ENCODE measurements at regions not wholly inside any gene's neighbourhood (a gene's known extent, or its start where the extent isn't known, plus 50 kb on each side); places are given as distances from the start of the nearest gene placed in this dataset.

DNA sequence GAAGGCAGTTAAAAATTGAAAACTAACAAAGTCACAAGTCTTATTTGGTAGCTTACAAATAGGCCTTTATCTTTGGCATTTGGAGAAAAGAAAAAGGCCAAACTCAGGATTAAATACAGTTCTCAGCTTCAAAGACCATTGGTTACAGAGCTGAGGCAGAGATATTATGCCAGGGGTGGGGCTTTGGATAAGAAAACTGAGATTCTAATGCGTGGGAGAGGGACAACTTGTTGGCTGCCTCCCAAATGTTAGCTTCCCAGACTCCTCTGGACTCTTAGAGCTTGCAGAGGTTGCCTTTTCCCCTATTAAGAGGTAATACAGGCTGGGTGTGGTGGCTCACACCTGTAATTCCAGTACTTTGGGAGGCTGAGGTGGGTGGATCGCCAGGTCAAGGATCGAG lies 231.8 kb downstream of the SQOR start:
- ATAC-seq = no peak
- in situ Hi-C loops (cut with HindIII; ENCODE audit: low pct_unique_long_range_greater_than_20kb, low sequenced_read_pairs) (no loop called here), intact Hi-C loops (cut with micrococcal nuclease; ENCODE audit: unreplicated experiment) (no loop called here)
- TF ChIP-seq TCF7L2 (IDR thresholded peaks at IDR 0.05; ENCODE audit: low read depth, low read length) (no peak), SIN3A (IDR thresholded peaks at IDR 0.05; ENCODE audit: borderline replicate concordance, insufficient read depth, low read depth, low read length) (no peak), POLR2AphosphoS5 (IDR thresholded peaks at IDR 0.05; ENCODE audit: low read depth, low read length) (no peak)
- TF ChIP-seq, protein P1, sequence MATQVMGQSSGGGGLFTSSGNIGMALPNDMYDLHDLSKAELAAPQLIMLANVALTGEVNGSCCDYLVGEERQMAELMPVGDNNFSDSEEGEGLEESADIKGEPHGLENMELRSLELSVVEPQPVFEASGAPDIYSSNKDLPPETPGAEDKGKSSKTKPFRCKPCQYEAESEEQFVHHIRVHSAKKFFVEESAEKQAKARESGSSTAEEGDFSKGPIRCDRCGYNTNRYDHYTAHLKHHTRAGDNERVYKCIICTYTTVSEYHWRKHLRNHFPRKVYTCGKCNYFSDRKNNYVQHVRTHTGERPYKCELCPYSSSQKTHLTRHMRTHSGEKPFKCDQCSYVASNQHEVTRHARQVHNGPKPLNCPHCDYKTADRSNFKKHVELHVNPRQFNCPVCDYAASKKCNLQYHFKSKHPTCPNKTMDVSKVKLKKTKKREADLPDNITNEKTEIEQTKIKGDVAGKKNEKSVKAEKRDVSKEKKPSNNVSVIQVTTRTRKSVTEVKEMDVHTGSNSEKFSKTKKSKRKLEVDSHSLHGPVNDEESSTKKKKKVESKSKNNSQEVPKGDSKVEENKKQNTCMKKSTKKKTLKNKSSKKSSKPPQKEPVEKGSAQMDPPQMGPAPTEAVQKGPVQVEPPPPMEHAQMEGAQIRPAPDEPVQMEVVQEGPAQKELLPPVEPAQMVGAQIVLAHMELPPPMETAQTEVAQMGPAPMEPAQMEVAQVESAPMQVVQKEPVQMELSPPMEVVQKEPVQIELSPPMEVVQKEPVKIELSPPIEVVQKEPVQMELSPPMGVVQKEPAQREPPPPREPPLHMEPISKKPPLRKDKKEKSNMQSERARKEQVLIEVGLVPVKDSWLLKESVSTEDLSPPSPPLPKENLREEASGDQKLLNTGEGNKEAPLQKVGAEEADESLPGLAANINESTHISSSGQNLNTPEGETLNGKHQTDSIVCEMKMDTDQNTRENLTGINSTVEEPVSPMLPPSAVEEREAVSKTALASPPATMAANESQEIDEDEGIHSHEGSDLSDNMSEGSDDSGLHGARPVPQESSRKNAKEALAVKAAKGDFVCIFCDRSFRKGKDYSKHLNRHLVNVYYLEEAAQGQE (IDR thresholded peaks at IDR 0.05; ENCODE audit: insufficient read depth in 1 of 2, low read depth in 2 of 2, low read length in 1 of 2) = no peak
- TF ChIP-seq, protein P2, sequence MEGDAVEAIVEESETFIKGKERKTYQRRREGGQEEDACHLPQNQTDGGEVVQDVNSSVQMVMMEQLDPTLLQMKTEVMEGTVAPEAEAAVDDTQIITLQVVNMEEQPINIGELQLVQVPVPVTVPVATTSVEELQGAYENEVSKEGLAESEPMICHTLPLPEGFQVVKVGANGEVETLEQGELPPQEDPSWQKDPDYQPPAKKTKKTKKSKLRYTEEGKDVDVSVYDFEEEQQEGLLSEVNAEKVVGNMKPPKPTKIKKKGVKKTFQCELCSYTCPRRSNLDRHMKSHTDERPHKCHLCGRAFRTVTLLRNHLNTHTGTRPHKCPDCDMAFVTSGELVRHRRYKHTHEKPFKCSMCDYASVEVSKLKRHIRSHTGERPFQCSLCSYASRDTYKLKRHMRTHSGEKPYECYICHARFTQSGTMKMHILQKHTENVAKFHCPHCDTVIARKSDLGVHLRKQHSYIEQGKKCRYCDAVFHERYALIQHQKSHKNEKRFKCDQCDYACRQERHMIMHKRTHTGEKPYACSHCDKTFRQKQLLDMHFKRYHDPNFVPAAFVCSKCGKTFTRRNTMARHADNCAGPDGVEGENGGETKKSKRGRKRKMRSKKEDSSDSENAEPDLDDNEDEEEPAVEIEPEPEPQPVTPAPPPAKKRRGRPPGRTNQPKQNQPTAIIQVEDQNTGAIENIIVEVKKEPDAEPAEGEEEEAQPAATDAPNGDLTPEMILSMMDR (IDR thresholded peaks at IDR 0.05) = no peak
- H3K9me3 ChIP-seq (ENCODE audit: control insufficient read depth, insufficient read depth, low read depth, low read length) = no peaks in the 10 kb centered on the region
- CTCF ChIA-PET = no interaction called here
- H3K27me3 ChIP-seq (ENCODE audit: control insufficient read depth, insufficient read depth, low read length) = no peaks in the 10 kb centered on the region
- BruUV-seq (replicated peaks) = no TSS peak
- no peaks in the 10 kb centered on the region for H3K4me1 ChIP-seq (ENCODE audit: control insufficient read depth, insufficient read depth, low read length)
- DNase-seq (ENCODE audit: low read depth, low spot score) = no peak
- no peaks in the 10 kb centered on the region for H3K36me3 ChIP-seq (ENCODE audit: control insufficient read depth, insufficient read depth, low read length)
- no peak overlapping the region for H3K27ac ChIP-seq (ENCODE audit: low read length)
- POLR2A ChIA-PET = no interaction called here
- H3K4me3 ChIP-seq (ENCODE audit: low read depth in 2 of 2, low read length in 2 of 2) = no peak overlapping the region

DNA sequence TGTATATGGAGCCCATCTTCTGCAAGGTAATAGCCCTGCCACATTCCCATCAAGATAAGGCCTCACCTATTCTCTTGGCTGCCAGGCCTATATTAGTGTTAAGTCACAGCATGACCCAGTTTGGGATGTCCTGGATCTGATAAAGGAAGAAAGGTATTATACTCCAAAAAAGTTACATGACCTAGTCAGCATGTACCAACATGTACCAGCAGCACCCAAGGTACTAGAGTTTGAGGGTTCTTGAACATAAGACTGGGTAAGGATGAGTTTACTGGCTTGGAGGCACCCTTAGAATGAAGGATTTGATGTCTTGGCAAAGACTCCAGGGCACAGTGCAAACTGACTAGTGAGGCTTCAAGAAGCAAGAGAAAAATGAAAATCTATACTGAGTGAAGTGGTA lies 232.5 kb downstream of the SQOR start:
- no peak overlapping the region for H3K4me3 ChIP-seq (ENCODE audit: low read depth in 2 of 2, low read length in 2 of 2)
- DNase-seq (ENCODE audit: low read depth, low spot score) (no peak), ATAC-seq (no peak)
- BruUV-seq (replicated peaks) = no TSS peak
- ChIA-PET POLR2A (no interaction called here), CTCF (no interaction called here)
- intact Hi-C loops (cut with micrococcal nuclease; ENCODE audit: unreplicated experiment) (no loop called here), in situ Hi-C loops (cut with HindIII; ENCODE audit: low pct_unique_long_range_greater_than_20kb, low sequenced_read_pairs) (no loop called here)
- H3K4me1 ChIP-seq (ENCODE audit: control insufficient read depth, insufficient read depth, low read length) = no peaks in the 10 kb centered on the region
- no peaks in the 10 kb centered on the region for H3K27me3 ChIP-seq (ENCODE audit: control insufficient read depth, insufficient read depth, low read length)
- TF ChIP-seq POLR2AphosphoS5 (IDR thresholded peaks at IDR 0.05; ENCODE audit: low read depth, low read length) (no peak), SIN3A (IDR thresholded peaks at IDR 0.05; ENCODE audit: borderline replicate concordance, insufficient read depth, low read depth, low read length) (no peak), TCF7L2 (IDR thresholded peaks at IDR 0.05; ENCODE audit: low read depth, low read length) (no peak)
- TF ChIP-seq, protein P2 (IDR thresholded peaks at IDR 0.05) = no peak
- TF ChIP-seq, protein P1 (IDR thresholded peaks at IDR 0.05; ENCODE audit: insufficient read depth in 1 of 2, low read depth in 2 of 2, low read length in 1 of 2) = no peak
- H3K9me3 ChIP-seq (ENCODE audit: control insufficient read depth, insufficient read depth, low read depth, low read length) = no peaks in the 10 kb centered on the region
- H3K27ac ChIP-seq (ENCODE audit: low read length) = no peak overlapping the region
- H3K36me3 ChIP-seq (ENCODE audit: control insufficient read depth, insufficient read depth, low read length) = no peaks in the 10 kb centered on the region
